Frontal cortex (tissue), 3 donors: ENCODE measurements at regions not wholly inside any gene's neighbourhood (a gene's known extent, or its start where the extent isn't known, plus 50 kb on each side); places are given as distances from the start of the nearest gene placed in this dataset.
A peak's percentile ranks its signal among the peaks of the same experiment; 100 is the strongest.
"Not testable (repeated sequence)": the region's sequence is repeated elsewhere in the genome, so short reads cannot be mapped to it uniquely, and the experiment has no call there.

Source experiments
- DNase-seq, 2 donors: peaks; one replicate each; pipeline ENCODE4 v3.0.0; 2012; ENCODE audit warnings: low spot score in 2 of 2
- FAIRE-seq: peaks from 2 replicates; lab custom pipeline; 2012; peaks lifted over from hg19 to GRCh38; lab: Jason Lieb, UNC
- donor health status: control.
- donor health status: control.
- donor health status: control.

DNA sequence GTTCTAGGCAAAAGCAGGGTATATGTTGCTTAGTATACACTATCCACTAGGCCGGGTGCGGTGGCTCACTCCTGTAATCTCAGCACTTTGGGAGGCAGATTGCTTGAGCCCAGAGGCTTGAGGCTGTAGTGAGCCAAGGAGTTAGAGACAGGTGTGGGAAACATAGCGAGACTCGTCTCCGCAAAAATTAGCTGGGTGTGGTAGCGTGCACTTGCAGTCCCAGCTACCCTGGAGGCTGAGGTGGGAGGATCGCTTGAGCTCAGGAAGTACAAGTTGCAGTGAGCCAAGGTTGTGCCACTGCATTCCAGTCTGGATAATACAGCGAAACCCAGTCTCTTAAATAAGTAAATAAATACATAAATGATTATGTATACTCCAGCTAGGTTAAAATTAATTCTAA, 245.3 kb downstream of the GOLGA6L6 start:
- DNase-seq, FAIRE-seq: not testable (repeated sequence)

DNA sequence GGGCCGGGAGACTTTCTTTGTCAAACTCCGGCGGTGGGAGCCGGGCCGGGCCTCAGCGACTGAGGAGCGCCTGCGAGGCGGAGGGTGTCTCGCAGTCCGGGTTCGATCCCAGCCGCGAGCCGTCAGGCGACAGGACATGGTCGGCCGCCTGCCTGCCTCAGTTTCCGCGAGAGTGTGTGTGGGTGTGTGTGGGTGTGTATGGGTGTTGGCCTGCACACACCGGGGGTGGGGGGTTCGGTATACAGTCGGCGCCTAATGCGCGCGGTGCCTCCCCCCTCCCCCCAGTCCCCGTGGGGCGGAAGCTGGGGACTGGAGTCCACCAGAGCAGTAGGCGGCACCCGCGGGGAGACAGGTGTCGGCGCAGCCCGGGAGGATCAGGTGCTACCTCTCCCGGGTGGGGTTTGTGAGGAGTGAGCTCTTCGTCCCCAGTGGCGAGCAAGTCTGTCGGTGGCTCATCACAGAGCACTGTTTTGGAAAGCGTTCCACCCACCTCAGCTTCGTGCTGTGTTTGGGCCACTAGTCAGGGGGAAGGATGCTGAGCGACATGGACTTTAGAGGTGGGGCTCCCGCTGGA, 246.3 kb downstream of the GOLGA6L6 start:
- no peak for DNase-seq
- no peak for FAIRE-seq

DNA sequence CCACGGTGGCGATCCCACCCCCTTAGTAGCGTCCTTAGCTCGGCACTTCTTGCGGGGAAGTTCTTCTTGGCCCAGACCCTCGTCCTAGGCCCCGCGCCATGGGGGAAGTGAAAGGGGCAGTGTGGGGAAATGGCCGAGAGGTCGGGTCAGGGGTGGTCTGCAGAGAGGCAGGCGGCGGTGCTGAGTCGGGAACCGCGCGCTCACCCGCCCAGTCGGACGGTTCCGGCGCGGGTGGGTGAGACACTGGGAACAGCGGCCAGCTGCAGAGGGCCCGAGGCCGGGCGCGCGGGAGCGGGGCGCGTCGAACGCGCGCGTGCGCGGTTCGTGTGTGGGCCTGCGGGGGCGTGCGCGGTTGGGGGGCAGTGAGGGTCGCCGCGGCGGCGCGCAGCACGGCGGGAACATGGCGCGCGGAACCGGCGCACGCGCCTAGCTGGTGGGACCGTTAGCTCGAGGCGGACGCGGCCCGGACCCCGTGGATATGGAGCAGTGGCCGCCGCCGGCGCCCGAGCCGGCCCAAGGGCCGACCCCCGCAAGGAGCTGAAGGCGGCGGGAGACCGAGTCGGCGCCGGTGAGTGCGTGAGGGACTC, 246.9 kb downstream of the GOLGA6L6 start:
- DNase-seq: no peak

DNA sequence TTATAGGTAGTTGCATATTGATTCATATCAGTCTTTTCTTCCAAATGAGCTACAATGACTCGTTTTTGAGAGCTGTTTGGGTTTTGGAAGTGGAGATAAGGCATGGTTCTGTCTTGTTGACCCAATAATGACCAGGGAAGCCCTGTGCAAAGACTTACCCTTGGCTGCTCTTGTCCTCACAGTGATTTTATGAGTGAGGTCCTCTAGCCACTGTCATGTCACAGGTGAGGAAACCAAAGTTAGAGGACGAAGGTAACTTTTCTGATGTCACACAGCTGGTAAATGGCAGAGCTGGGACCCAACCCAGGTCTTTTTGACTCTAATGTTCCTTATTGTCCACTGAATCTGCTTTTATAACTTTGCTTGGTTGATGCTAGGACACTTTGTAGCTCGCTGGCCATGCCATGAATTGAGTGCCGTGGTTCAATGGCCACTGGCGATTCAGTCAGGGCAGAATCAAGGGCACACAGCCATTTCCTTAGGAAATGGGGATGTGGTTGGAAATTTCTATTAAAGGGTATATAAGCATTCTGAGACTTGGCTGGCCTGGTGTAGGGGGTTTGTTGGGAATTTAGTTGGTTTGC, 249.1 kb downstream of the GOLGA6L6 start:
- DNase-seq, FAIRE-seq: not testable (repeated sequence)

More for the DNA sequence above, 246.9 kb downstream of the GOLGA6L6 start:
- FAIRE-seq: no peak

DNA sequence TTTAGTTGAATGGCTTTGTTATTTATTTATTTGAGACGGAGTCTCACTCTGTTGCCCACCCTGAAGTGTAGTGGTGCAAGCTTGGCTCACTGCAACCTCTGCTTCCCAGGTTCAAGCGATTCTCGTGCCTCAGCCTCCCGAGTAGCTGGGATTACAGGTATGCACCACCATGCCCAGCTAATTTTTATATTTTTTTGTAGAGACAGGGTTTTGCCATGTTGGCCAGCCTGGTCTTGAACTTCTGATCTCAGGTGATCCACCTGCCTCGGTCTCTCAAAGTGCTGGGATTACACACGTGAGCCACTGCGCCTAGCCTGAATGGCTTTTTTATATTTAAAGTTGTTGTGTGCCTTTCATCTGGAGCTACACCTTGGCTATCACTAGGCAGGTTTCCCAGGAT, 250.0 kb downstream of the GOLGA6L6 start:
- DNase-seq: not testable (repeated sequence)

DNA sequence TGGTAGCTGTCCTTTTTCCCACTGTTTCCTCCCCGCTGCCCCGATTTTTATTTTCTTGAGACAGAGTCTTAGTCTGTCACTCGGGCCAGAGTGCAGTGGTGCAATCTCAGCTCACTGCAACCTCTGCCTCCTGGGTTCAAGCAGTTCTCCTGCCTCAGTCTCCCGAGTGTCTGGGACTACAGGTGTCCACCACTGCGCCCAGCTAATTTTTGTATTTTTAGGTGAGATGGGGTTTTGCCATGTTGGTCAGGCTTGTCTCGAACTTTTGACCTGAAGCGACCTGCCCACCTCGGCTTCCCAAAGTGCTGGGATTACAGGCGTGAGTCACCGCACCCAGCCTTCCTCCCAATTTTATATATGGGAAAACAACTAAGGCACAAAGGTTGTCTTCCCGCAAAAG, 251.0 kb downstream of the GOLGA6L6 start:
- FAIRE-seq, DNase-seq: not testable (repeated sequence)

More for the DNA sequence above, 250.0 kb downstream of the GOLGA6L6 start:
- FAIRE-seq: not testable (repeated sequence)

DNA sequence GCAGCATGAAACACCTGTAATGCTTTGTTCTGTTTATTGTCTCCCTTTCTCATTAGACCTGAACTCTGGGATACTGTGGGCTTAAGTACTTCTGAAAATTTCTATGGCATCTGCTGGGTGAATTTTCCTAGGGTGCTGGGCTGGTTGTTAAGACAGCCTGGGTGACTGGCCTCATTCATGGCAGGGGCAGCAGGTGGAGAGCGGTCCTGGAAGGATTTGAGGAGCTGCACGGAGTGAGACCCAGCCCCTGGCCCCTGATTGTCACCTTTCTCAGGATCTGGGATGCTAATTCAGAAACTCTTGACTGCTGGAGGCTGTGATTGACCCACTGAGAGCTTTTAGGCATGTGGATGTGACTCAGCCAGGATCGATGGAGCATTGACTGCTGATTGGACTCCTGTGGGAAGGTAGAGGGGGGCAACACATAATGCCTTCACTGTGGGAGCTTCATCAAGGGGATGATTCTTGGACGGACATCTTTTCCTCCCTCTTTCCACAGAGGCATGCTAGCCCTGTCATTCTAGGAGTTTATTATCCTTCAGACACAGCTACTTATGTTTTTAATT, 252.0 kb downstream of the GOLGA6L6 start:
- FAIRE-seq, DNase-seq: not testable (repeated sequence)

DNA sequence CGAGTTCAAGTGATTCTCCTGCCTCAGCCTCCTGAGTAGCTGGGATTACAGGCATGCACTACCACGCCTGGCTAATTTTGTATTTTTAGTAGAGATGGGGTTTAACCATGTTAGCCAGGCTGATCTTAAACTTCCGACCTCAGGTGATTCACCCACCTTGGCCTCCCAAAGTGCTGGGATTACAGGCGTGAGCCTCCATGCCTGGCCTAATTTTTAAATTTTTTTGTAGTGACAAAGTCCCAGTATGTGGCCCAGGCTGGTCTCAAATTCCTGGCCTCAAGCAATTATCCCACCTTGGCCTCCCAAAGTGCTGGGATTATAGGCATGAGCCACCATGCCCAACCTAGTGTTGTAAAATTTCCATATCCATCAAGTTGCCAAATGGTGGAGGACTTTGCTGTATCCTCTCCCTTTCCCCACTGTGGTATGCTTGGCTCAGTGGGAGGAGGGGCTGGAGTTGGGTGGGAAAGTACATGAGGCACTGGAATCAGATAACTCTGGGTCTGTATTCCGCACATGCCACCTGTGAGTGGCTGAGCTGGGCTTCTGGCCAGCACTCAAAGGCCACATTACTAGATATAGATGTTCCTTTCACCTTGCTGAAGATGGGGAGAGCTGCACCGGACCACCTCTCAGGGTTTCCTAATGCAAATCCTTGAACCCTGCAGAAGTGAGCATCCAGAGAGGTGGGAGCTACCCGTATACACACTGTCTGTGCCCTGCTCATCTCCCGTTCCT, 252.6 kb downstream of the GOLGA6L6 start:
- DNase-seq, FAIRE-seq: not testable (repeated sequence)

DNA sequence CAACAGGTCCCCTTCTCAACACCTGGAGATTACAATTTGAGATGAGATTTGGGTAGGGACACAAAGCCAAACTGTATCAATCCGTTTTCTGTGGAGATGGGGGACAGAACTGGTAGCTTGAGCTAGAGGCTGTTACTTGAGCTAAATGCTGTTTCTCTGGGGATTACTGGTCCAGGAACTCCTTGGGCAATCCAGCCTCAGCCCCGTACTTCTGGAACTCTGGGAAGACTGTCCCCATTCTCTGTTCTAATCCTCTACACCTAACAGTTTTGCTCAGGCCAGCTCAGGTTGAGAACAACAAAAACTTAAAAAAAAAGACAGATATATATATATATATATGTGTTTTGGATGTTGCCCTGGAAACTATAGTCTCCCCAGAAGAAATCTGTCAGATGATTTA, 255.0 kb downstream of the GOLGA6L6 start:
- not testable (repeated sequence) for FAIRE-seq

DNA sequence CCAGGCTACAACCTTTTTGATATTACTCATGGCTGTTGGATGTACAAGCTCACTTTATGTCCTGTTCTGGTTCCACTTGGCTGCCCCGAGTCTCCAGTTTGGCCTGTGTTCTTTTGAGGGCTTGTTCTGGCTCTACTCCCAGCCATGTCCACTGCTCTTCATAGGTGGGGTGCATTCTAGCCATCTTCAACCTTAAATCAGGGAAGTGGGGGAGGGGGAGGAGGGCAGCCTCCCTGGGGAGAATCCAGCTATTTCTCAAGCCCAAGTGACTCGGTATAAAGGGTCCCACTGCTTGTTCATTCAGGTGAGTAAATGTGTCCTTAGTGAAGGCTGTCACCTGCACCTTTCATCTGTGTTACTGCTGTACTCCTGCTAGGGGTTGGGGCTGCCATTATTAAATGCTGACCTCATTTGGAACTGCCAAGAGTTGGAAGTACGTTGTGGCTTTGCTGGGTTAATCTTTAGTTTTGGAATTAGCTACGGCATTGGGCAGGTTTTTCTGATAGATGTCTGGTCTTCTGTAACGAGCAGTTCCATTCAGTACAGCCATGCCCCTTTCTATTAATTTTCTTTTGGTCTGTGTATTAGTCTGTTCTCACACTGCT, 255.8 kb downstream of the GOLGA6L6 start:
- DNase-seq, FAIRE-seq: not testable (repeated sequence)

More for the DNA sequence above, 255.0 kb downstream of the GOLGA6L6 start:
- not testable (repeated sequence) for DNase-seq

DNA sequence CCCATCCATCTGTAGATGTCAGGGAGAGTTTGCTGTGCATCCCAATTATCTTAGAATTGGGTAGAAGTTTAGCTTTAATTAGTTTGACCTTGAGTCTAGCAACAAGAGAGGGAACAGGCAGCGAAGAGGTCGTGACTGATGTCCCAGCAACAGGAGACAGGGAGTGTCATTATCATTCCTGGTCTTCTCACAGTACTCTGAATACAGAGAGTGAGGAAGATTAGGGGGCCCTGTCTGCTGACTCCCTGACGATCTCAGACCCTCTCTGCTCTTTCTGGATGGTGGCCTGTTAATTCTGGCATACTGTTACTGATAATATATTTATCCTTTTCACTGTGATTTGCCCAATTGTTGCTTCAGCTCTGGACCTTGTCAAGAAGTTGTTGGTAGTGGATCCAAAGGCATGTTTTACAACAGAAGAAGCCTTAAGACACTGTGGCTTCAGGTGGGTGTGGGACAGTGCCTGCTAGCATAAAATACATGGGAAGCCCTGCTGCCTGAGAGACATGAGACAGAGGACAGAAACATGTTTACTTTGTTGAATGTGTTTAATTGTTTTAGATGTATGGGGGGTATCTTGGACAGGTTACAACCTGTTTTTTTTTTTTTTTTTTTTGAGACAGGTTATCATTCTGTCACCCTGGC, 256.6 kb downstream of the GOLGA6L6 start:
- DNase-seq, FAIRE-seq: not testable (repeated sequence)

DNA sequence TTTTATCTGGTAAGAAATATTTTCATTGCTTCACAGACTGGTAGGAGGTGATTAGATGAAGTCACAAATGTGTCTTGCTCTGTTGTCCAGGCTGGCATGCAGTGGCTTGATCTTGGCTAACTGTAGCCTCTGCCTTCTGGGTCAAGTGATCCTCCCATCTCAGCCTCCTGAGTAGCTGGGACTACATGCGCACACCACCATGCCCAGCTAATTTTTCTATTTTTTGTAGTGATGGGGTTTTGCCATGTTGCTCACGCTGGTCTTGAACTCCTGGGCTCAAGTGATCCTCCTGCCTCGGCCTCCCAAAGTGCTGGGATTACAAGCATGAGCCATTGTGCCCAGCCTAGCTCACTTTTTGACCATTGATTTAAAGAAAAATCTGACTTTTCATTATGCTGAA, 257.9 kb downstream of the GOLGA6L6 start:
- DNase-seq, FAIRE-seq: not testable (repeated sequence)

DNA sequence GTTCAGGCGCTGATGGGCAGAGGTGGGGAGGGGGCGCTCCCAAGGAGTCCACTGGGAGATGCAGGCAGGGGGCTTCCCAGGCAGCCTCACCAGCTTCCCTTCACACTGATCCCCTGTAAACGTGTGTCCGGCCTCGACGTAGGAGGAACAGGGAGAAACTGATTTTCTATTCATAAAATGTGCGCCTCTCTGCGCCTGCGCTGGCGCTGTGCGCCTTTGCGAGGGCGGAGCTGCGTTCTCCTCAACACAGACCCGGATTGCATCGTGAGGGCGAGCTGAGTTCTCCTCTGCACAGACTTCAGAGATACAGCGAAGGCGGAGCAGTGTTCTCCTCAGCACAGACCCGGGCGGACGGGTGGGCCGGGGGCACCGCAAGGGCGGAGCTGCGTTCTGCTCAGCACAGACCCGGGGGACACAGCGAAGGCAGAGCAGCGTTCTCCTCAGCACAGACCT, 259.1 kb downstream of the GOLGA6L6 start:
- not testable (repeated sequence) for DNase-seq, FAIRE-seq

DNA sequence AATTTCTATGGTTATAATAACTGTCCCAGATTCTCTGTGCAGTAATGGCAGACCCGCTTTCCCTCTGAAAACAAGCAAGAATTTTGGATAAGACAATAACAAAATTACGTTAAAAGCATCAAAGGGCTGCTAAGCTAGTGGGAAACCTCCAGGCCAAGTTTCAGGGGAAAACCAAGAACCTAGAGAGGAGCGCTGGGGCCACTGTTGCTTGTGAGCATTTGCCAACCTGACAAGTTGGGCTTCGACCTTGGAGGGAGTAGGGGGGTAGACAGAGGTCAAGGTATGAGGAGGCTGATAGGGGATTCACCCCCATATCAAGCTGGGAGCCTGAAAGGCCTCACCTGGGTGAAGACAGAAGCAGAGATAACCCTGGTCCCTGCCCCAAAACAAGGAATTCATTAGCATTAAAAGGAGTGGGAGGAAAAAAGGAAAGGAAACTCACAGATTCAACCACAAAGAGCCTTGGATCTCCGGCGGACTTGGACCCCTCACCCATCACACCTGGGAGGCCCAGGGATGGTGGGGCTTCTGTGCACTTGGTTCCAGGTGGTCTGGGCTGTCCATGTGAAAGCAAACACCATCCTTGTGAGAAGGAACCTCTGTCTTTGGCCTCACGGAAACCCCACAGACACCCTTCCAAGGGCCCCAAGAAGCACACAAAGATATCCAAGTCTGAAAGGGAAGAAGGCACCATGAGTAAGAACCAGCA, 259.9 kb downstream of the GOLGA6L6 start:
- not testable (repeated sequence) for FAIRE-seq
- peak in 1 of 2 donors; percentile 17 for DNase-seq

DNA sequence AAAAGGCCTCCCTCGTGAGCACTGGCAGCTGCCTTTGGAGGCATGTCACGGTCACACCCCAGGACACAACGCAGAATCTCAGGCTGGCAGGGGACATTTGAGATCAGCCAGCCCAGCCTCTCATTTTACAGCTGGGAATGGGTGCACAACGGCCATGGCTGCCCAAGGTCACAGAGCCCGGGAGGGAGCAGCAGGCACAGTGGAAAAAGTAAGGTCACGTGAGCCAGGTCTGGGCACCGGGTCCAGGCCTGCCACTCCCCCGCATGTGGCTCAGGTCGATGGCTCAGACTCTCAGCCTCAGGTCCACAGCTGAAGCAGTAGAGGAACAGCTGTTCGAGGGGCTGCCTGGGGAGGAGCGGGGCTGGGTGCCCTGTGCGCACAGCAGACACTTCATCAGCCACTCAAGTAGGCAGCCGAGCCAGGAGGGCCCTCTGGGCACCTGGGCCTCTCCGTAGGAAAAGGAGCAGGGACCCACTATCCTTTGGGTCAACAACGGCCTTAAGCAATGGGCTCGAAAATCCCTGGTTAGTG, 260.6 kb downstream of the GOLGA6L6 start:
- no peak for FAIRE-seq

DNA sequence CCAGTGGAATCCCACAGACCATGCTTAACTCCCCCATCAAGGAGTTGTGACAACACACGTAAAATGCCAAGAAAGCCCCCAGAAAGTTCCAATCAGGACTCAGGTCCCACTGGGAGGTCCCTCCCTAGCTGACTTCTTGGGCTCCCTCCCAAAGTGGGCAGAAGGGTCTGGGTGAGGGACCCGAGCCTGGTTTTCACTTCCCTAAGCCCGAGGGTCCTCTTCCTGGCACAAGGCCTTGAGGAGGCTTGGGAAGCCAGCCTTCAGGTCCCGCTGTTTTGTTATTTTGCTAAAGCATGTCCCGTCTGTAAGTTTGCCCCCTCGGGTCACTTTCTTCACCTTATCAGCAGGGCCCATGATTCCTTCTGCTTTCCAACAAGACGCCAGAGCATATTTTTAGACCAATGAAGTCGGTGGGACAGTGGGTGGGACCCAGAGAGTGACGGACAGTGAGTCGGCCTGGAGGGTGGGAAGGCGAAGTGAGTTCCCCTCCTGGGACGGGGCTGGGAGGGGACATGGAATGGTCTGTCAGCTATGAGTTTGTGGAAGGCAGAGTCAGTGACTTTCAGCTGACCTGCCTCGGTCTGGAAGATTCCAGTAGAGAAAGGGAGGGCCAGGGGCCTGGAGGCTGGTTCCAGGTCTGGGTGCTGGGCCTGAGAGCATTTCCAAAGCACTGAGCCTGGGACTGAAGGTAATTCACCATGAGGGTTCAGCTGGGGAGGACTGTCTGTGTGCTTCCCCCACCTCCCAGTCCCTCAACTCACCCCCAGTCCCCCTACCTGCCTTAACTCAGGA, 261.3 kb downstream of the GOLGA6L6 start:
- not testable (repeated sequence) for DNase-seq, FAIRE-seq

More for the DNA sequence above, 260.6 kb downstream of the GOLGA6L6 start:
- peak in 1 of 2 donors; percentile 16 for DNase-seq

DNA sequence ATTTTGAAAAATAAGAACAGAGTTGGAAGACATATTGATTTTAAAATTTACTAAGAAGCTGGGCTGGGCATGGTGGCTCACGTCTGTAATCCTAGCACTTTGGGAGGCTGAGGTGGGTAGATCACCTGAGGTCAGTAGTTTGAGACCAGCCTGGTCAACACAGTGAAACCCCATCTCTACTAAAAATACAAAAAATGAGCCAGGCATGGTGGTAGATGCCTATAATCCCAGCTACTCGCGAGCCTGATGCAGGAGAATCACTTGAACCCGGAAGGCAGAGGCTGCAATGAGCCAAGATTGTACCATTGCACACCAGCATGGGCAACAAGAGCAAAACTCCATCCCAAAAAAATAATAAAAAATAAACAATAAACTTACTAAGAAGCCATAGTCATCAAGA, 262.5 kb downstream of the GOLGA6L6 start:
- DNase-seq, FAIRE-seq: not testable (repeated sequence)
